Posterior cingulate gyrus (tissue), 11 donors: ENCODE measurements at regions not wholly inside any gene's neighbourhood (a gene's known extent, or its start where the extent isn't known, plus 50 kb on each side); places are given as distances from the start of the nearest gene placed in this dataset.

ENCODE experiments used
- DNase-seq, 10 donors: peaks; one replicate each; pipeline versions ENCODE4 v3.0.0 to v3.0.0-alpha.2; 2020 to 2021; ENCODE audit warnings: mixed read lengths in 3 of 10
- intact Hi-C: fragments of 100-400 bp; cut with DNase I; formaldehyde crosslinking; loops from one replicate; pipeline ENCODE4 v1.15.1; 2023

GRCh38 chr6:87995461-87995860 lies 52.2 kb upstream of the SPACA1 start:
- intact Hi-C loops = no loop called here
- no peak for DNase-seq

DNA sequence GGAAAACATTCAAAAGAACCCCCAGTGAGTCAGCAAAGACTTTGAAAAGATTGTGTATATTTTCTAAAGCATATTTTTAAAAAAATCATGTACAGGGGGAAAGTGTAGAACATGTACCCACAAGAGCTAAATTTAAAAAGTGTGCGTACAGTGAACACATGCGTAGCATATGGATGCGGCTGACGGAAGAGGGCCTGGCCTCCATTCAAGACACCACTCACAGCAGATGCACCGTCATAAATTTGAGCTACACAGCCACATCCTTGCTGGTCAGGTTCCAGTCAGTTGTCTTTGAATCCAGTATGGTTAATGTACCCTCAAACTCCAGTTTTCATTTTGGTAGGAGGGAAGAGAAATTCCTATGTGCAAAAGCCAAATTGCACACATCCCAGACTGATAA lies 54.3 kb upstream of the SPACA1 start:
- peak in 7 of 10 donors; percentile 28 to 85 (median 49) for DNase-seq

DNA sequence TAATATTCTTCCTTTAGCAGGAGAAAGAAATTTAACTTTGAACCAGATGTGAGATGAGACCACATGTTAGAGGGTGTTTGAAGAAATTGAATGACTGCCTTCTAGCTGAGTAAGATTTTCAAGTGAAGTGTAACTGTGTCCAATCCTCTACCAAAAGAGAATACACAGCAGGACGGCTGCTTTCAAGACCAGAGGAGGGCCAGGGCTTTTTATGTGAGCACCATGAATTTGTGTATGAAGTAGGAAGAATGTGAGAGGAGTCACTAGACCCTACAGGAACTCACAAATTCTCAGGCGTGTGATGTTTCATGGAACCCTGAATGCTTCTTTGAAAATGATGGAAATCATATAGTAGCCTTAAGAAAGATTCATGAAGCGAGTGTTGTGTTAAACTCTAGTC lies 56.8 kb upstream of the SPACA1 start:
- intact Hi-C loops = no loop called here

More for the DNA sequence above, 54.3 kb upstream of the SPACA1 start:
- intact Hi-C loops = no loop called here

DNA sequence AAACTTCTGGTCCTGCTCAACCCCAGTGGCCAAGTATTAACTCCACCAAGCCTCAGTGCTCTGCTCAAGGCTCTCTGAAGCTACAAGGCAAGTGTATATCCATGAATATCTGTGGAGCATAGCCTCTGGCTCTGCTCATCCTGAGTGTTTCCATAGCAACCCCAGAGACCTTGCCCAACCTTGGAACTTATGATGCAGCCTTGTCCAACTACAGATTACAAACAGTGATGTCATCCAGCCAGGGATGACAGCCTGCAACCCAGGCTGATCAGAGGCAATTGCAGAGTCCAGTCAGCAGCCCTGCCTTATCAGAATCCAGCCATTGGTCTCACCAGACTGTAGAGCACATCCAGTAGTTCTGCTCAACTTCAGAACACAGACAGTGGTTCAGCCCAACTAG lies 65.5 kb upstream of the SPACA1 start:
- no peak for DNase-seq
- intact Hi-C loops = no loop called here

More for the DNA sequence above, 56.8 kb upstream of the SPACA1 start:
- no peak for DNase-seq

DNA sequence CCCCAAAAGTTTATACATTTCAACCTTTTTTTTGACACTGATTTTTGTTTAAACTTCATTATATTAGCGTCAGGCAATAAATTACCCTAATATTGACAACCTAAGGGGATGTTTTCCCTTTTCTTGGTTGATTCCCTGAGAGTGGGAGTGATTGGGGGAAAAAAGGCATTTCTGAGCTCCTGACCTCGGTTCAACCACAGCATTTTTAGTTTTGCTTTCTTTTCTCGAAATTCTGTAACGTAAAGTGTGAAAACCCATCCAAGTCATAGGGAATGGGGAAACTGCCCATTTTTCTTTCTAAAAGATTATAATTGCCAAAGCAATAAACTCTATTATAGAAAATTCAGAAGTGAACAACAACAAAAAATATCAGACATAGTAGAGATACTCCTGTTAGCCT lies 67.9 kb upstream of the SPACA1 start:
- no peak for DNase-seq
- intact Hi-C loops = no loop called here

DNA sequence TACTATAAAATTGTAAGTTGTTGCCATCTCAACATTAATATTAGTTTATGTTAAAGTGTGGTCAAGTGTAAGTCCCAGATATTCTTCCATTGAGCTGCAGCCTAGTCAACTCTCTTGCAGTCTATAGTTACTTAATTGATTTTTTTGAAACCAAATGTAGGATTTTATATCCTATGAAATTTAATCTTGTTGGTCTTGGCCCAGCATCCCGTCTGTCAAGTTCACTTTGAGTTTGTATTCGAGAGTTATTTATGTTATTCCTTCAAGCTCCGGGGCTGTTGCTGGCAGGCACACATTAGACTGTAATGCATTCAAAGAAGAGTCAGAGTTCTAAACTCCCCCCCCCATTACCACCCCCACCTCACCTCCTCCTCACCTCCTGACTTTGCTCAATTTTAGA lies 71.0 kb upstream of the SPACA1 start:
- intact Hi-C loops = no loop called here
- DNase-seq = no peak

GRCh38 chr6:87975561-87975960 lies 72.1 kb upstream of the SPACA1 start:
- no peak for DNase-seq
- intact Hi-C loops = no loop called here

- no peak for DNase-seq
- intact Hi-C loops = no loop called here
Observed at GRCh38 chr6:87972279-87972678, 75.4 kb upstream of the SPACA1 start.

DNA sequence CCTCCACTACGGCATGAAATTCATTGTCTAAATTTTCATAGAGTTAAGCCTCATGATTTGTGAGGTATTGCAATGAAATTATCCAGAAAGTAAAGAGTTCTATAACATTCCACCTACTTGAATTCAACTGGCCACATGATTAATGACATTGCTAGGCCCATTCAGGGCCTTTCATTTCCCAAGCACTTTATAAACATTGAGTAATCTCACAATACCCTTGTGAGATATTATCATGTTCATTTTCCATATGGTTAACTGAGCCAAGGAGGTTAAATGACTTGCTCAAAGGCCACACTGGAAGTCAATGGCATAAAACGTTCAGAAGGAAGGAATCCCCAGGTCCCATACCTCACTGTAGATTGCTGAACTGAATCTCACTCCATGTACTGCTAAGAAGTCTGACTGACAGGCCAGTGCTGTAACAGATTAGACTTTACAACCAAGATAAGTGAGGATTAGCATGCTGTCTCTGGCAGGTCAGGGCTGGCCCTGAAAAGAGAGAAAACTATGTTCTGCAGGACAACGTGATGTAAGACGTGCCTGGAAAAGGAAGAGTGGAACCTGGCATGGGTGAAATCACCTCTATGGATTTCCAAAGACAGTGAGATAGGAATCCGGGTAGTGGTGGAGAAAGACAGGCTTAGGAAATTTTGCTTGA lies 75.9 kb upstream of the SPACA1 start:
- no peak for DNase-seq
- intact Hi-C loops = no loop called here

GRCh38 chr6:87968435-87969278 lies 79.0 kb upstream of the SPACA1 start:
- intact Hi-C loops = no loop called here
- DNase-seq = peak in 8 of 10 donors; percentile 14 to 90 (median 48)

GRCh38 chr6:87965806-87966205 lies 81.8 kb upstream of the SPACA1 start:
- intact Hi-C loops = no loop called here
- DNase-seq = no peak

DNA sequence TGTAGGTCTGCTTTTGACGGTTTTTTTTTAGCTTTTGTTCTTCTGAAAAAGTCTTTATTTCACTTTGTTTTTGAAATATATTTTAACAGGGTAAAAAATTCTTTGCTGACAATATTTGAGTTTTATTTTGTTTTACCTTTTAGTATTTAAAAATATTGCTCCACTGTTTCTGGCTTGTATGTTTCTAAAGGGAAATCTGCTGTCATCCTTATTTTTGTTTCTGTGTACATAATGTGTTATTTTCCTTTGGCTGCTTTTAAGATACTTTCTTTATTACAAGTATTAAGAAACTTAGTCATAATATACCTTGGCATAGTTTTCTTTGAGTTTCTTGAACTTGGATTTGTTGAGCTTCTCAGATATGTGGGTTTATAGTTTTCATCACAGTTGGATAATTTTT lies 88.6 kb upstream of the SPACA1 start:
- intact Hi-C loops = no loop called here
- no peak for DNase-seq

- no peak for DNase-seq
- intact Hi-C loops = no loop called here
Observed at GRCh38 chr6:87951751-87952150, 95.9 kb upstream of the SPACA1 start.

DNA sequence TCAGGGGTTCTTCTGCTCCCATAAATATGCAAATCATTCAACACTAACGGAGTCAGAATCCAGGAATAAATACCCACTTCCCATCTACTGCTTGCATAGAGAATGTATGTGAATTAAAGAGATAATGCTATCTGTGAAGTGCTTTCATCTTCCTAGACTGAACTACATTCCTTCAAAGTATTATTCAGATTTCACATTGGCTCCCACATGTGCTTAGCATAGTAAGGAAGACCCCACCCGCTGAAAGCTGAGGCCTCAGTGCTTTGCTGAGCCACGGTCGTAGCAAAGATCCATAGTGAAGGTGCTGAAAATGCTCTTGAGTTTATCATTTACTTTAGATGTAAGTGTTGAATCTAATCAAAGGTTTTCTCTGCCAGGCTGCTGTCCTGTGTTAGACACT lies 97.0 kb upstream of the SPACA1 start:
- DNase-seq = no peak
- intact Hi-C loops = no loop called here

- intact Hi-C loops = no loop called here
- DNase-seq = no peak
Observed at GRCh38 chr6:87949194-87949593, 98.4 kb upstream of the SPACA1 start.

GRCh38 chr6:87946669-87947068 lies 101.0 kb upstream of the SPACA1 start:
- no peak for DNase-seq
- intact Hi-C loops = no loop called here

DNA sequence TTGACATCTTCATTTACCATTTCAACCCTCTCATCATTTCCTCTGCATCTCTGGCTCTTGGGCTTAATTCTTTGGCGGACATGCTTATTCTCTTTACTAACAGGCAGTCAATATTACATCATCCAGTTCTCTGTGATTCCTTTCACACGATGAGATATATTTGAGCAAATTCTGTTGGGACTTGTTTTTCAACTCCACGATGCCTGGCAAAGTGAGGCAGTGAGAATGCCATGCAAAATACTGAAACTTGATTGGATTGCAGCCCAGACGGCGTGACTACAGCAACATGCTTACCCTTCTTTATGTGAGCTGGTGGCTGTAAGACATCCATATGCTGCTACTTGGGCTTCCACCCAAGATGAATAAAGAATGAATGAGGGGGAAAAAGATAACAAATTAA lies 101.7 kb upstream of the SPACA1 start:
- intact Hi-C loops = no loop called here
- DNase-seq = peak in 6 of 10 donors; percentile 29 to 85 (median 48)

DNA sequence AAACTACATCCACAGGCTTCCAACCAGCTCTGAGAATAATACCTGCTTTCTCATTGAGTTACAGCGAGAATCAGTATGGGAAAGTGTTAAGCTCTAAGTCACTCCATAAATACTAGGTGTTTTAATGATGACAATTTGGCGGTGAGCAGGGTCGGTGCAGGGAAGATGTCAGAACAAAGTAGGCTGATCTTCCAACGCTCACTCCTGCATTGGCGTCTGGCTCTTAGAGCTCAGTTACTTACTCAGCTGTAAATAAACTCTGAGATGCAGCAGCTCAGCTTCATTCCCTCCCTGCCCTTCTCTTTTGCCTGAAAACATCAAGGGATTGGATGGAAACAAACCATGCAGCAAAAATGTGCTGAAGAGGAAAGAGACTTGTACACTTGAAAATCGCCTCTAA lies 102.5 kb upstream of the SPACA1 start:
- DNase-seq = no peak
- intact Hi-C loops = no loop called here

DNA sequence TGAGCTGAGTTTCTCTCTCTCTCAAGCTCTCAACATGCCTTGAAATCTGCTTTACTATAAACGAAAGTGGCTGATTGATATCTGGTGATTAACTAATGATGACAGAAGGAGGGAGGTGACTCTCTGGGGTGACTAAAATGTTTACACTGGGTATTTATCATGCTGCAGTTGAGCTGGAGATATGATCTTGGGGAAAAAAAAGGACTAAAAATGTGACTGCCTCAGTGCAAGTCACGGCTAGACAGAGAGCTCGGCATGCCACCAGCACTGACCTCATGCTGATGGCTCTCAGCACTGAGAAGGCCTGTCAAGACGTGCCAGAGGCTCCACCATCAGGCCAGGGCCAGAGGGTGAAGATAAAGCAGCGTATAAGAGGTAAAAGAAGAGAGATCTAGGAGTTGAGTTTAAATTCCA lies 103.1 kb upstream of the SPACA1 start:
- DNase-seq = peak in 6 of 10 donors; percentile 31 to 83 (median 51)
- intact Hi-C loops = no loop called here

GRCh38 chr6:87943191-87943590 lies 104.5 kb upstream of the SPACA1 start:
- DNase-seq = no peak
- intact Hi-C loops = no loop called here

DNA sequence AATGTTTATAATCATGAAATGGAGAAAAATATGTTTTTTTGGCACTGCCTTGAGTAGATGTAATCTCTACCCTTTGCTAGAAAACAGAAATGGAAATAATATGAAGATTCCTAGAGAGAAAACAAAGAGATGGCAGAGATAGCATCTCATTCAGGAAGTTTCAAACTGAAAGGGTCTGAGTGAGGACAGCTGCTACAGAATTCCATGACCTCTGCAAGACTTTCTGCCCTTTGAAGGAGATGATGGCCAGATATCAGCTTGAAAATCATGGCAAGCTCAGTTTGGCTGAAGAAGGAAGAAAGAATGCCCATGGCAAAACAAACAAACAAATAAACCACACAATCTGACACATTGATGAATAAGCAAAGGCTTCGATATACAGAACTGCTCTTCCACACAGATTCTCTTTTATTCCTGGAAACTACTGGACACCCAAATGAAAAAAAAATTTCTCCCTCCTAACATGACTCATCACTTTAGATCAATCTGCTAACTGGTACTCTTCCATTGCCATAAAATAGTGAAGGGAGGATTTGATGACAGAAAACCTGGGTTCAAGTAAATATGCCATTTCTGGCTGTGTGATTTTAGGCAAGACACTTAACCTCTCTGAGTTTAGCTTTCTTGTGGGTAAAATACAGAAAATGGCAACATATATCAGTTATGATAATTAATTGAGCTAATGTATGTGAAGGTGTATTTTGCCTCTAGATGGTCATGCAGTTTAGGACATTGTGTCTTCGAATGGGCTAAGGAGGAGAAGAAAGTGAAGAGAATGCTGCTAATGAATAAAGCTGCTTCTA lies 105.9 kb upstream of the SPACA1 start:
- no peak for DNase-seq
- intact Hi-C loops = no loop called here
